ENCODE measurements at regions not wholly inside any gene's neighbourhood (a gene's known extent, or its start where the extent isn't known, plus 50 kb on each side); places are given as distances from the start of the nearest gene placed in this dataset.

DNA sequence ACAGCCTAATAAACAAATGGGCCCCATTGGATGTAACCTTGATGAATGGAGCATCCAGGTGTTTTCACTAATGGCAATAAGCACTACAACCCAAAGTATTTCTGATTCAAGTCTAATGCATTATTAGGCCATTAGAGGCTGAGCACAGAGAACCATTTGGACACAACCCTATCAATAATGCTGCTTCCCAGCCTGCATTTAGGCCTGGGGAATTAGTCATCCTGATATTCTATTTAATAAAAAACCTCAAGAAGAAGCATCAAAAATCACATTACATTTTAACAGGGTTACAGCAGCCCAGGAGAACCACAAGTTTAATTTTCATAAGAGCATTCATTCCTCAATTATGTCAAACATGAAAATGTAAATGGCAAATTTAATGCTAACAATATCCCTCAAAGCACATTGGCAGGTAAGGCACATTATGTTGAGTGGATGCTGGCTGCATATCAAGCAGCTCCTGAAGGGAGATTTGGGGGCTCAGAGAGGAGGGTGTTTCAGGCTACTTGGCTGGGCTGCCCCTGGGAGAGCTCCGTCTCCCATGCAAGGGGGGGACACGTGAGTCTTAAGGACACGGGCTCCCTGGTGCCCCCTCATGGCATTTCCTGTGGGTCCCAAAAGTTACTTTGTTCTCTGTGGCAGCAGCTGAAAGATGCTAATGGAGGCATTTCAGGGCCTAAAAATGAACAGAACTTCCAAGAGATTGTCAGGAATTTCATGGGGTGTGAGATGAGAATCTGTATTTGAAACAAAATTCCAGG, 143.4 kb downstream of the HERPUD2 start:
- no peak overlapping the region for H3K9ac ChIP-seq (ENCODE audit: low read depth, low read length)
- H3K27me3 ChIP-seq (ENCODE audit: control insufficient read depth, insufficient read depth, low read length): no peaks in the 10 kb centered on the region
- no peaks in the 10 kb centered on the region for H3K9me3 ChIP-seq (ENCODE audit: control insufficient read depth, insufficient read depth, low read length)
- no peaks in the 10 kb centered on the region for H3K4me1 ChIP-seq (ENCODE audit: control insufficient read depth, insufficient read depth, low read length)
- H3K36me3 ChIP-seq (ENCODE audit: control insufficient read depth, insufficient read depth, low read length): no peaks in the 10 kb centered on the region
- no peak overlapping the region for H3K4me3 ChIP-seq (ENCODE audit: low read depth, low read length)

DNA sequence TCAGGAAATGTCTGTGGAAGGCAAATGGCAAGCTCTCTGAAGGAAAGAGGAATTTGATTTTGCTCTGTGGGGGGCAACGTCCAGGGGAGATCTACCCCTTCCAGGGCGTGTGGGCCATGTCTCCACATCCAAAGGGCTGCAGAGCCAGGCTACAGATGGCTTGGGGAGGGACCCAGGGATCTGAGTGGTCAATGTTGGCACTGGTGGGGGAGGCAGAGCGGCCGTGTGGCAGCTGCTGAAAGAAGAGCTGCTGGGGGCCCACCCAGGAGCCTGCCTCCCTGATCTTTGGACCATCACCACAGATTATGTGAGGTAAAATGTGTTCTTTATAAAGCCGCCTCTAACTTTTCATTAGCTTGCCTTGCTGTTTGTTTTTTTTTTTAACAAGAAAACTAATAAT, 144.1 kb downstream of the HERPUD2 start:
- Histone ChIP-seq H3K9me3 (ENCODE audit: control insufficient read depth, insufficient read depth, low read length) (no peaks in the 10 kb centered on the region), H3K4me3 (ENCODE audit: low read depth, low read length) (no peak overlapping the region), H3K27me3 (ENCODE audit: control insufficient read depth, insufficient read depth, low read length) (no peaks in the 10 kb centered on the region), H3K36me3 (ENCODE audit: control insufficient read depth, insufficient read depth, low read length) (no peaks in the 10 kb centered on the region), H3K9ac (ENCODE audit: low read depth, low read length) (no peak overlapping the region), H3K4me1 (ENCODE audit: control insufficient read depth, insufficient read depth, low read length) (no peaks in the 10 kb centered on the region)

- Histone ChIP-seq H3K4me1 (ENCODE audit: control insufficient read depth, insufficient read depth, low read length) (no peaks in the 10 kb centered on the region), H3K9ac (ENCODE audit: low read depth, low read length) (no peak overlapping the region), H3K4me3 (ENCODE audit: low read depth, low read length) (no peak overlapping the region), H3K36me3 (ENCODE audit: control insufficient read depth, insufficient read depth, low read length) (no peaks in the 10 kb centered on the region), H3K27me3 (ENCODE audit: control insufficient read depth, insufficient read depth, low read length) (no peaks in the 10 kb centered on the region), H3K9me3 (ENCODE audit: control insufficient read depth, insufficient read depth, low read length) (no peaks in the 10 kb centered on the region)
Measured at GRCh38 chr7:35549781-35550180, 145.2 kb downstream of the HERPUD2 start.

GRCh38 chr7:35548291-35548690, 146.6 kb downstream of the HERPUD2 start:
- Histone ChIP-seq H3K4me3 (ENCODE audit: low read depth, low read length) (no peak overlapping the region), H3K9ac (ENCODE audit: low read depth, low read length) (no peak overlapping the region), H3K4me1 (ENCODE audit: control insufficient read depth, insufficient read depth, low read length) (no peaks in the 10 kb centered on the region), H3K9me3 (ENCODE audit: control insufficient read depth, insufficient read depth, low read length) (no peaks in the 10 kb centered on the region), H3K36me3 (ENCODE audit: control insufficient read depth, insufficient read depth, low read length) (no peaks in the 10 kb centered on the region), H3K27me3 (ENCODE audit: control insufficient read depth, insufficient read depth, low read length) (no peaks in the 10 kb centered on the region)

DNA sequence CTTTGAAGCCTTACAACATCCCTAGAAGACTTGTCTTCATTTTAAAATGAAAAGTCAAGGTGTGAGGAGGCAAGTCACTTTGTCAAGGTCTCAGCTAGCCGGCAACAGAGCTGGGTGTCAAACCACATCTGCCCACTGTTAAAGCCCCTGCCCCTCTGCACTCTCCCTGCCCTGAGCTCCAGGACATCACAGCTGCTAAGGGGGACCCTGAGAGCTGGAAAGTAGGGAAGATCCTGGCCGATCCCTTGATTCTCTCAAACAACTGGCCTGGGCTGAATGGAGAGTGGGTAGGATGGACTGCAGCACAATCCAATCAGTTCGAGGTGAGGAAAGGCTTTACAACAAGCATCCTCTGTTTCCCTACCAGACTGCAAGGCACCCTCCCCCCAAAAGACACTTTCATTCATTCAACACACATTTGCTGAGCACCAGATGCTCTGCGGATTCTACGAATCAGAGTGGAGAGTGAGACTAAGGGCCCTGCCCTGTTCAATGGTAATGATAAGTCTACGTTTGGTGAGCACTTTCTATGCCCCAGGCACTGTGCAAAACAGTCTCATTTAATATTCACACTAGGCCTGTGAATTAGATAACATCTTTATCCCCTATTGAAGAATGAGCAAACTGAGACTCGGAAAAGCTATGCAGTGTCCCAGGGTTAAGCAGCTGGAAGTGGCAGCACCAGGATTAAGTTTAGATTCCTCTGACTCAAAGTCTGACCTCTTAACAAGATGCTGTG, 148.1 kb downstream of the HERPUD2 start:
- H3K36me3 ChIP-seq (ENCODE audit: control insufficient read depth, insufficient read depth, low read length): no peaks in the 10 kb centered on the region
- H3K4me1 ChIP-seq (ENCODE audit: control insufficient read depth, insufficient read depth, low read length): no peaks in the 10 kb centered on the region
- H3K27me3 ChIP-seq (ENCODE audit: control insufficient read depth, insufficient read depth, low read length): no peaks in the 10 kb centered on the region
- no peak overlapping the region for H3K9ac ChIP-seq (ENCODE audit: low read depth, low read length)
- H3K9me3 ChIP-seq (ENCODE audit: control insufficient read depth, insufficient read depth, low read length): no peaks in the 10 kb centered on the region
- H3K4me3 ChIP-seq (ENCODE audit: low read depth, low read length): no peak overlapping the region

- Histone ChIP-seq H3K36me3 (ENCODE audit: control insufficient read depth, insufficient read depth, low read length) (no peaks in the 10 kb centered on the region), H3K9me3 (ENCODE audit: control insufficient read depth, insufficient read depth, low read length) (no peaks in the 10 kb centered on the region), H3K4me3 (ENCODE audit: low read depth, low read length) (no peak overlapping the region), H3K27me3 (ENCODE audit: control insufficient read depth, insufficient read depth, low read length) (no peaks in the 10 kb centered on the region), H3K4me1 (ENCODE audit: control insufficient read depth, insufficient read depth, low read length) (no peaks in the 10 kb centered on the region), H3K9ac (ENCODE audit: low read depth, low read length) (no peak overlapping the region)
Measured at GRCh38 chr7:35545831-35546230, 149.1 kb downstream of the HERPUD2 start.

DNA sequence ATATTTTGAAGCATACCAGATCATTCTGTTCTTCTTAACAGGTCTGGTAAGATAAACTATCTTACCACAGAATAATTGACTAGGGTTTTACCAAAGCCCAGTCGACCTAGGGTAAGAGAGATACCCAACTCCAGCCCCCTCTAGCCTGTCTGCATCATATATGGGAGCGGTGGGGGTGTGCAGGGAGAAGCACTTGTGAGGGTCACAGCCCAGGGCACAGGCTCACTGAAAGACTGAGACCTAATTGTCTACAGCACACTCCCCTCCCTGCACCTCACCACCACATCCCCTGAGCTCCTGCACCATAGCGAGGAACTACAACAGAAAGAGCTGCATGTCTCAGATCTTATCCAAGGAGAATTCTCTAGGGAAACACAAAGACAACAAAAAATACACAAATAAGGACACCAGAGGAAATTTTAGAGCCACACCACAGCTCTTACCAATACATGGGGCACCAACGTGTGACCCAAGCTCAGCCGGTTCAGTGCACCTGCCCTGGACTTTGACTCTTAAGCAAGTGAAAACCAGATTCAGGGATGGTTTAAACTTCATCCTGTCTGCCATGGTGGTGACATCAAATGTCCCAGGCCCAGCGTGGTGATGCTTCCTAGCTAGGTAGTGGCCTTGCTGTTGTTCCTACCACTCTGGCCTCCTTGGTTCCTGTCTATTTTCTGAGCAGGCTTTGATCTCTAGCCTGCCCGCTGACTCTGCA, 150.8 kb downstream of the HERPUD2 start:
- Histone ChIP-seq H3K9me3 (ENCODE audit: control insufficient read depth, insufficient read depth, low read length) (no peaks in the 10 kb centered on the region), H3K27me3 (ENCODE audit: control insufficient read depth, insufficient read depth, low read length) (no peaks in the 10 kb centered on the region), H3K9ac (ENCODE audit: low read depth, low read length) (no peak overlapping the region), H3K4me1 (ENCODE audit: control insufficient read depth, insufficient read depth, low read length) (no peaks in the 10 kb centered on the region), H3K36me3 (ENCODE audit: control insufficient read depth, insufficient read depth, low read length) (no peaks in the 10 kb centered on the region), H3K4me3 (ENCODE audit: low read depth, low read length) (no peak overlapping the region)

DNA sequence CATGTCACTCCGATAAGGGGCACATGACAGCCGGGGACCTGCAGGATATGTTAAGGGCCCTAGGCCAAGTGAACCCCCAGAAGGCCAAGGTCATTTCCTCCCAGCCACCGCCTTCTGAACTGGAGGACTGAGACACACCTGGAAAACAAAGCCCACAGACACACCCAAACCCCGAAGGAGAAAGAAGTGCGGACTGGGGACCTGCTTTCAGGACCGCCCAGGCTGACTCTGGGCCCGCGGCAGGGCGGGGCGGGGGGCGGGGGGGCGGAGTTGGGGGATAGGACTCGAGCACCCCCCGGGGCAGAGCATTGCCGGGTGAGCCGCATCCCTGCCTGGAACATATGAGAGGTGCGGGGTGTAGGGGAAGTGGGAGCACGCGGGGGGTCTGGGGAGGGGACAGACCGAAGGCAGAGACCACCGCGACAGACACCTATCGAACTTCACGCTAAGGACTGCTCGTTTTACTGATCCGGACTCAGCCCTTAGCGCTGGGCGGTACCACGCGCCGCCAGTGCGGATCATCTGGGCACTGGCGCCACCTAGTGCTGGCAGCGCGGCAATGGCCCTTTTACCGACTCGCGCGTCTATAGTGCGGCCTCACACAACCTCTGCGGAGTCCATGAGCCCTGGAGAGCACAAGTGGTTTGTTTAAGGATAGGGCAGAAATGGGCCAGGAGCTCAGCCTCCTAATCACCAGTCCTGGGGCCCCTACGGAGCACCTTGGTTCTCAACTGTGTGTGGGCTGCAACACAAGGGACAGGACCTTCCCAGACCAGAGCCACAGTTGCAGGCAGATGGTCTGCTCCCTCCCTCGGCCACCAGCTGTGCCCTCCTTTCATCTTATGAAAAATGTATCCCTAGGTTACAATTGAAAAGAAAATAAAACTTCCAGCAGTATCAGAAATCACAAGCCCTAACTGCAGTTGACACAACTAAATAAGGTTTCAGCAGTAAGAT, 157.6 kb downstream of the HERPUD2 start:
- Histone ChIP-seq H3K27me3 (ENCODE audit: control insufficient read depth, insufficient read depth, low read length) (peaks cover 21% of the 10 kb centered on the region), H3K9me3 (ENCODE audit: control insufficient read depth, insufficient read depth, low read length) (no peaks in the 10 kb centered on the region), H3K4me1 (ENCODE audit: control insufficient read depth, insufficient read depth, low read length) (no peaks in the 10 kb centered on the region), H3K36me3 (ENCODE audit: control insufficient read depth, insufficient read depth, low read length) (no peaks in the 10 kb centered on the region), H3K9ac (ENCODE audit: low read depth, low read length) (no peak overlapping the region), H3K4me3 (ENCODE audit: low read depth, low read length) (peak overlapping the region; percentile 28)

DNA sequence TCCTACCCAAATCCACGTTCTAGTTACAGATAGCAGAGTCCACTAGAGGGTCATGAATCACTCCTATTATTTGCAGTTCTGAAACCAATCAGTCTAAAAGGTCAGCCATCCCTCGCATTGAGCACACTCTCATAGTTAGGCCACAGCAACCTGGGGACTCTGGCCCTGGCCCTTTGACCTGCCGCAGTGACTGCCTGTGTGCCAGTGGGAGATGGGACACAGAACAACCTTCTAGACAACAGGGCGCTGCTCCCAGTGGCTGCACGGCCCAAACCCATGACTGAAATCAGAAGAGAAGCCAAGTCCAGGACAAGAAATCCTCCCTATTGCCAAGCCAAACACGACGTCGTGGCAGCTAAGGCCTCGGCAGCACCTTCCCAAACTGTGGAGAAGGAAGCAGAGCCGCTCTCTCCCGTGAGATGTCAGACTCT, 158.5 kb downstream of the HERPUD2 start:
- no peak overlapping the region for H3K4me3 ChIP-seq (ENCODE audit: low read depth, low read length)
- H3K9me3 ChIP-seq (ENCODE audit: control insufficient read depth, insufficient read depth, low read length): peaks cover 3% of the 10 kb centered on the region
- peaks cover 21% of the 10 kb centered on the region for H3K27me3 ChIP-seq (ENCODE audit: control insufficient read depth, insufficient read depth, low read length)
- no peak overlapping the region for H3K9ac ChIP-seq (ENCODE audit: low read depth, low read length)
- H3K36me3 ChIP-seq (ENCODE audit: control insufficient read depth, insufficient read depth, low read length): no peaks in the 10 kb centered on the region
- H3K4me1 ChIP-seq (ENCODE audit: control insufficient read depth, insufficient read depth, low read length): no peaks in the 10 kb centered on the region

DNA sequence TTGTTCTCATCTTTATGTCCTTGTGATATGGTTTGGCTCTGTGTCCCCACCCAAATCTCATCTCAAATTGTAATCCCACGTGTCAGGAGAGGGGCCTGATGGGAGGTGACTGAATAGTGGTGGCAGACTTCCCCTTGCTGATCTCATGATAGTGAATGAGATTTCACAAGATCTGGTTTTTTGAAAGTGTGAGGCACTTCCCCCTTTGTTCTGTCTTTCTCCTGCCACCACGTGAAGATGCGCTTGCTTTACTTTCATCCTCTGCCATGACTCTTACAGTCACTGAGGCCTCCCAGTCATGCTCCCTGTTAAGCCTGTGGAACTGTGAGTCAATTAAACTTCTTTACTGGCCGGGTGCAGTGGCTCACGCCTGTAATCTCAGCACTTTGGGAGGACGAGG, 161.0 kb downstream of the HERPUD2 start:
- no peak overlapping the region for H3K4me3 ChIP-seq (ENCODE audit: low read depth, low read length)
- peaks cover 20% of the 10 kb centered on the region for H3K27me3 ChIP-seq (ENCODE audit: control insufficient read depth, insufficient read depth, low read length)
- H3K4me1 ChIP-seq (ENCODE audit: control insufficient read depth, insufficient read depth, low read length): no peaks in the 10 kb centered on the region
- peaks cover 3% of the 10 kb centered on the region for H3K9me3 ChIP-seq (ENCODE audit: control insufficient read depth, insufficient read depth, low read length)
- no peak overlapping the region for H3K9ac ChIP-seq (ENCODE audit: low read depth, low read length)
- no peaks in the 10 kb centered on the region for H3K36me3 ChIP-seq (ENCODE audit: control insufficient read depth, insufficient read depth, low read length)
